OCI-LY7 (cell line): ENCODE measurements at regions not wholly inside any gene's neighbourhood (a gene's known extent, or its start where the extent isn't known, plus 50 kb on each side); places are given as distances from the start of the nearest gene placed in this dataset.

ENCODE experiments used
- BruUV-seq: library from RNA; stranded (reverse); fragments of 400-500 nt; replicated peaks from 2 replicates; lab custom pipeline; 2021; lab: Mats Ljungman, UMichigan
- CTCF ChIA-PET: fragments of 300-600 bp; sonication (Branson Sonifier 250); formaldehyde crosslinking; loops from one replicate; lab custom pipeline; 2022; ENCODE audit warnings: antibody characterized with exemption; ENCODE audit not compliant: unreplicated experiment; lab: Charles Lee
- POLR2A ChIA-PET: fragments of 300-600 bp; sonication (Branson Sonifier 250); formaldehyde crosslinking; loops from one replicate; lab custom pipeline; 2022; ENCODE audit warnings: antibody characterized with exemption; lab: Charles Lee
- DNase-seq: peaks from one replicate; pipeline ENCODE4 v3.0.0-alpha.2; 2015; ENCODE audit warnings: low spot score
- H2AFZ ChIP-seq: fragments of 200-600 bp; sonication (generic), shearing (Covaris generic); 2 replicates; pipeline ENCODE4 v1.6.1; 2014; ENCODE audit warnings: mild to moderate bottlenecking, antibody characterized with exemption, low read length, moderate library complexity
- H3K27ac ChIP-seq: fragments of 200-600 bp; sonication (generic); 2 replicates; pipeline ENCODE4 v1.5.1; 2014; ENCODE audit warnings: mixed run types, low read depth, mild to moderate bottlenecking, moderate library complexity, low read length, inconsistent platforms; ENCODE audit not compliant: poor library complexity, severe bottlenecking
- H3K36me3 ChIP-seq: fragments of 200-600 bp; sonication (generic); 2 replicates; pipeline ENCODE4 v1.6.1; 2014; ENCODE audit warnings: mild to moderate bottlenecking, antibody characterized with exemption, low read length, moderate library complexity, mixed read lengths; ENCODE audit not compliant: insufficient read depth
- H3K4me1 ChIP-seq: fragments of 200-600 bp; sonication (generic); 2 replicates; pipeline ENCODE4 v1.5.1; 2014; ENCODE audit warnings: mild to moderate bottlenecking, low read length; ENCODE audit not compliant: insufficient read depth, poor library complexity, severe bottlenecking
- H3K4me2 ChIP-seq: fragments of 200-600 bp; sonication (generic); 2 replicates; pipeline ENCODE4 v1.6.1; 2014; ENCODE audit warnings: mild to moderate bottlenecking, low read length
- H3K4me3 ChIP-seq: fragments of 200-600 bp; sonication (generic); 2 replicates; pipeline ENCODE4 v1.5.1; 2014; ENCODE audit warnings: mild to moderate bottlenecking, low read depth, low read length; ENCODE audit not compliant: poor library complexity, severe bottlenecking
- H3K79me2 ChIP-seq: fragments of 200-600 bp; sonication (generic); 2 replicates; pipeline ENCODE4 v1.6.1; 2016; ENCODE audit warnings: low read depth, mild to moderate bottlenecking, low read length, moderate library complexity, mixed read lengths; ENCODE audit not compliant: insufficient read depth
- H3K9me2 ChIP-seq: fragments of 200-600 bp; sonication (generic); 2 replicates; pipeline ENCODE4 v1.6.1; 2016; ENCODE audit warnings: mild to moderate bottlenecking, low read length, mixed read lengths; ENCODE audit not compliant: insufficient read depth
- H3K9me3 ChIP-seq: fragments of 200-600 bp; sonication (generic); 2 replicates; pipeline ENCODE4 v1.6.1; 2014; ENCODE audit warnings: mild to moderate bottlenecking, mixed run types, low read length, mixed read lengths
- H4K20me1 ChIP-seq: fragments of 200-600 bp; sonication (generic); 2 replicates; pipeline ENCODE4 v1.6.1; 2014; ENCODE audit warnings: mild to moderate bottlenecking, antibody characterized with exemption, low read length, moderate library complexity, mixed read lengths; ENCODE audit not compliant: insufficient read depth
- CTCF ChIP-seq: fragments of 200-600 bp; sonication (generic); conservative IDR thresholded peaks from 2 replicates; pipeline ENCODE4 v1.5.1; 2014; ENCODE audit warnings: mild to moderate bottlenecking, antibody characterized with exemption, low read length, moderate library complexity, mixed read lengths
- EZH2phosphoT487 ChIP-seq: fragments of 200-600 bp; sonication (generic); IDR thresholded peaks from 2 replicates; pipeline ENCODE4 v1.6.1; 2018; ENCODE audit warnings: low read depth, borderline replicate concordance, mild to moderate bottlenecking, mixed run types, antibody characterized with exemption, low read length, moderate library complexity, mixed read lengths
- intact Hi-C: fragments of 100-400 bp; cut with micrococcal nuclease; formaldehyde crosslinking; loops from one replicate; pipeline ENCODE4 v1.10.0; 2022; ENCODE audit not compliant: unreplicated experiment

- no TSS peak for BruUV-seq
- H3K79me2 ChIP-seq, result no peaks in the 10 kb centered on the region
- H3K9me3 ChIP-seq, result no peaks in the 10 kb centered on the region
- DNase-seq, result no peak
- H3K4me1 ChIP-seq, result no peaks in the 10 kb centered on the region
- ChIA-PET CTCF (no interaction called here), POLR2A (no interaction called here)
- H3K4me2 ChIP-seq, result no peak overlapping the region
- H2AFZ ChIP-seq, result no peak overlapping the region
- H4K20me1 ChIP-seq, result no peaks in the 10 kb centered on the region
- H3K27ac ChIP-seq, result no peak overlapping the region
- TF ChIP-seq CTCF (no peak), EZH2phosphoT487 (no peak)
- intact Hi-C loops, result no loop called here
- no peak overlapping the region for H3K4me3 ChIP-seq
- H3K36me3 ChIP-seq, result no peaks in the 10 kb centered on the region
- H3K9me2 ChIP-seq, result no peaks in the 10 kb centered on the region
Observed at GRCh38 chr17:63267846-63268245, 178.3 kb downstream of the CYB561 start.

- intact Hi-C loops, result no loop called here
- Histone ChIP-seq H3K9me2 (no peaks in the 10 kb centered on the region), H3K27ac (no peak overlapping the region), H3K79me2 (no peaks in the 10 kb centered on the region), H3K4me2 (no peak overlapping the region), H3K36me3 (no peaks in the 10 kb centered on the region), H3K9me3 (no peaks in the 10 kb centered on the region), H4K20me1 (no peaks in the 10 kb centered on the region), H3K4me1 (no peaks in the 10 kb centered on the region), H3K4me3 (no peak overlapping the region), H2AFZ (no peak overlapping the region)
- CTCF ChIA-PET, result no interaction called here
- DNase-seq, result no peak
- BruUV-seq, result no TSS peak
- POLR2A ChIA-PET, result no interaction called here
- TF ChIP-seq CTCF (no peak), EZH2phosphoT487 (no peak)
Observed at GRCh38 chr17:63268827-63269226, 177.3 kb downstream of the CYB561 start.

GRCh38 chr17:63270610-63271009 lies 175.5 kb downstream of the CYB561 start:
- DNase-seq, result no peak
- Histone ChIP-seq H4K20me1 (no peaks in the 10 kb centered on the region), H3K36me3 (no peaks in the 10 kb centered on the region), H3K9me3 (no peaks in the 10 kb centered on the region), H3K4me2 (no peak overlapping the region), H3K4me1 (no peaks in the 10 kb centered on the region), H3K79me2 (no peaks in the 10 kb centered on the region), H3K9me2 (no peaks in the 10 kb centered on the region), H2AFZ (no peak overlapping the region), H3K27ac (no peak overlapping the region), H3K4me3 (no peak overlapping the region)
- ChIA-PET CTCF (no interaction called here), POLR2A (no interaction called here)
- intact Hi-C loops, result no loop called here
- TF ChIP-seq CTCF (no peak), EZH2phosphoT487 (no peak)
- no TSS peak for BruUV-seq
